A673 (cell line): ENCODE measurements at regions not wholly inside any gene's neighbourhood (a gene's known extent, or its start where the extent isn't known, plus 50 kb on each side); places are given as distances from the start of the nearest gene placed in this dataset.

Source experiments
- BruUV-seq: library from RNA; stranded (reverse); fragments of 400-500 nt; replicated peaks from 2 replicates; lab custom pipeline; 2021; lab: Mats Ljungman, UMichigan
- CTCF ChIA-PET: fragments of 300-600 bp; sonication (Branson Sonifier 250); formaldehyde crosslinking; loops from one replicate; lab custom pipeline; 2022; ENCODE audit warnings: antibody characterized with exemption; lab: Charles Lee
- POLR2A ChIA-PET: fragments of 300-600 bp; sonication (Branson Sonifier 250); formaldehyde crosslinking; loops from one replicate; lab custom pipeline; 2022; ENCODE audit warnings: antibody characterized with exemption; ENCODE audit not compliant: low non-redundant PET; lab: Charles Lee
- DNase-seq: peaks from one replicate; pipeline ENCODE4 v3.0.0-alpha.2; 2015; ENCODE audit warnings: low spot score
- H3K27ac ChIP-seq: fragments of 200-600 bp; sonication (generic); 2 replicates; pipeline ENCODE4 v1.5.1; 2016; ENCODE audit warnings: mixed run types, low read depth, mild to moderate bottlenecking, mixed read lengths, antibody characterized with exemption, low read length; ENCODE audit not compliant: poor library complexity, severe bottlenecking
- H3K27me3 ChIP-seq: fragments of 200-600 bp; sonication (generic); replicated peaks from 2 replicates; pipeline ENCODE4 v1.6.1; 2017; ENCODE audit warnings: mixed run types, low read depth, mild to moderate bottlenecking, mixed read lengths, antibody characterized with exemption, low read length; ENCODE audit not compliant: insufficient read depth, poor library complexity
- H3K36me3 ChIP-seq: fragments of 200-600 bp; sonication (generic); 2 replicates; pipeline ENCODE4 v1.6.1; 2016; ENCODE audit warnings: mixed run types, mild to moderate bottlenecking, mixed read lengths, antibody characterized with exemption, low read length; ENCODE audit not compliant: insufficient read depth, poor library complexity, severe bottlenecking
- H3K4me1 ChIP-seq: fragments of 200-600 bp; sonication (generic); 2 replicates; pipeline ENCODE4 v1.6.1; 2017; ENCODE audit warnings: mixed run types, mild to moderate bottlenecking, mixed read lengths, antibody characterized with exemption, low read length; ENCODE audit not compliant: insufficient read depth, poor library complexity, severe bottlenecking
- H3K4me3 ChIP-seq: fragments of 200-600 bp; sonication (generic); 2 replicates; pipeline ENCODE4 v1.5.1; 2016; ENCODE audit warnings: low read depth, mixed run types, mild to moderate bottlenecking, mixed read lengths, low read length; ENCODE audit not compliant: poor library complexity, severe bottlenecking
- H3K9me3 ChIP-seq: fragments of 200-600 bp; sonication (generic); 2 replicates; pipeline ENCODE4 v1.6.1; 2016; ENCODE audit warnings: mixed run types, low read depth, mild to moderate bottlenecking, mixed read lengths, antibody characterized with exemption, low read length; ENCODE audit not compliant: poor library complexity, severe bottlenecking
- EZH2 ChIP-seq: fragments of 200-600 bp; sonication (generic); IDR thresholded peaks from 2 replicates; pipeline ENCODE4 v1.6.1; 2017; ENCODE audit warnings: borderline replicate concordance, low read depth, mild to moderate bottlenecking, mixed read lengths, antibody characterized with exemption, low read length; ENCODE audit not compliant: poor library complexity, severe bottlenecking
- intact Hi-C: fragments of 100-400 bp; cut with micrococcal nuclease; formaldehyde crosslinking; loops from one replicate; pipeline ENCODE4 v1.10.0; 2022; ENCODE audit not compliant: unreplicated experiment
- TF ChIP-seq, protein P1 (sequence below): fragments of 300-800, 200-600 bp; sonication (generic); conservative IDR thresholded peaks from 2 replicates; pipeline ENCODE4 v1.5.1; 2017; ENCODE audit warnings: low read depth, mild to moderate bottlenecking, antibody characterized with exemption, low read length, moderate library complexity, mixed read lengths

DNA sequence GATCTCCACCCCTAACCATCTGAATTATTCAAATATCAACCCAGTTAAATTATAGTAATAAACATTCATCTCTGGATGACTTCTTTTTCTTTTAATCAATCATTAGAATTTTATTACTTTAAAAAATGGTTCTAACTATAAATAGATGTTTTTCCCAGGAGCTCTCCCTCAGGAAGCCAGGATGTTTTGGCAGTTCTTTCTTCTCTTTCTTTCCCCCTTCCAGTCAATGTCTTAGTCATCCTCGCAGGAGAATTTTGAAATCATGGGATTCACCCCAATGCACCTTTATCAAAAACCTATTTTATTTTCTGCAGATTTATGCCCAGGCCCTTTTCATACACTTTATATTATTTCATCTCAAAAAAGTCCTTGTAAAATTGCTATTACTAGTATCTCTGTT is 711.6 kb downstream of the CDH11 start:
- no TSS peak for BruUV-seq
- no peak for TF ChIP-seq EZH2
- TF ChIP-seq, protein P1, sequence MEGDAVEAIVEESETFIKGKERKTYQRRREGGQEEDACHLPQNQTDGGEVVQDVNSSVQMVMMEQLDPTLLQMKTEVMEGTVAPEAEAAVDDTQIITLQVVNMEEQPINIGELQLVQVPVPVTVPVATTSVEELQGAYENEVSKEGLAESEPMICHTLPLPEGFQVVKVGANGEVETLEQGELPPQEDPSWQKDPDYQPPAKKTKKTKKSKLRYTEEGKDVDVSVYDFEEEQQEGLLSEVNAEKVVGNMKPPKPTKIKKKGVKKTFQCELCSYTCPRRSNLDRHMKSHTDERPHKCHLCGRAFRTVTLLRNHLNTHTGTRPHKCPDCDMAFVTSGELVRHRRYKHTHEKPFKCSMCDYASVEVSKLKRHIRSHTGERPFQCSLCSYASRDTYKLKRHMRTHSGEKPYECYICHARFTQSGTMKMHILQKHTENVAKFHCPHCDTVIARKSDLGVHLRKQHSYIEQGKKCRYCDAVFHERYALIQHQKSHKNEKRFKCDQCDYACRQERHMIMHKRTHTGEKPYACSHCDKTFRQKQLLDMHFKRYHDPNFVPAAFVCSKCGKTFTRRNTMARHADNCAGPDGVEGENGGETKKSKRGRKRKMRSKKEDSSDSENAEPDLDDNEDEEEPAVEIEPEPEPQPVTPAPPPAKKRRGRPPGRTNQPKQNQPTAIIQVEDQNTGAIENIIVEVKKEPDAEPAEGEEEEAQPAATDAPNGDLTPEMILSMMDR, result no peak

DNA sequence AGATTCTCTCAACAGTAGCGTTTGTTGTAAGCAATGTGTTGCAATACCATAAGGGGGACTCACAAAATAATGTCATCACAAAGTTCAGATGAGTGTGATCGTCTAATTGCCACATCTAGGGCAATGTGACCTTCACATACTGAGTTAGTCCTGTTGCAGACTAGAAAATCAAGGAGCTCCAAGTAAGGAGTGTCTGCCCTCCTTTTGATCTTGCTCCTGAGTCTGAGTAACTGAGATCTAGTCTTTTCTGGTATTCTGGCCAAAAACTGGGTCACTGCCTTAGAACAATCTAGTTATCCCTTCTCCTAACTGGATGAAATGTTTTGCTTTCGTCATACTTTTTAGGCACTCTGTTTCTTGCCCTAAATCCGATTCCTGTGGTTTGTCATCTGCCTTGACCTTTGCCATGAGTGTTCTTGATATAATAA is 712.1 kb downstream of the CDH11 start:
- Histone ChIP-seq H3K27ac (no peak overlapping the region), H3K27me3 (no peaks in the 10 kb centered on the region), H3K4me3 (no peak overlapping the region), H3K4me1 (peaks cover 4% of the 10 kb centered on the region), H3K36me3 (no peaks in the 10 kb centered on the region), H3K9me3 (no peaks in the 10 kb centered on the region)
- BruUV-seq, result no TSS peak
- ChIA-PET CTCF (no interaction called here), POLR2A (no interaction called here)
- TF ChIP-seq, protein P1, result no peak
- TF ChIP-seq EZH2, result no peak
- intact Hi-C loops, result loop anchor here (10.0 kb wide), 1 partner anchor 45 kb away; no protein-coding TSS in a partner anchor
- no peak for DNase-seq

More for the DNA sequence above, 711.6 kb downstream of the CDH11 start:
- H3K36me3 ChIP-seq, result no peaks in the 10 kb centered on the region
- DNase-seq, result no peak
- H3K4me3 ChIP-seq, result no peak overlapping the region
- H3K27me3 ChIP-seq, result no peaks in the 10 kb centered on the region
- H3K9me3 ChIP-seq, result no peaks in the 10 kb centered on the region
- H3K4me1 ChIP-seq, result peaks cover 4% of the 10 kb centered on the region
- POLR2A ChIA-PET, result no interaction called here
- H3K27ac ChIP-seq, result no peak overlapping the region
- intact Hi-C loops, result no loop called here
- CTCF ChIA-PET, result no interaction called here

DNA sequence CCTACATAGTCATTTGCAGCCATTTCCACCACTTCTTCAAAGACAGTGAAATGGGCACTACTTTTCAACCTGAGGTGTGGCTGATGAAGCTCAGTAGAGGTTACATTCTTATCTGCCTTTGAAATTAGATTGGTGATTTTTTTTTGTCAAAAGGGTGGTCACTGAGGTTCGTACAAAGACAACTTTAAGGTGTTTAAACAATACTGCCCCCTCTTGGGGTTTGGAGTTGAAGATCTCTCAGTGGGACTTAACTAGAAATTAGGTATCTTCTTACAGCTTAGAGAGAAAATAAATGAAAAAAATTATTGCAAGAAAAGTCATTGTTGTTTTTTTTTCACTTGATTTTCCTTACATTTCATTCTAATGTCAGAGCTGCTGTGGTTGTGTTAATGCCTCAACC is 713.2 kb downstream of the CDH11 start:
- TF ChIP-seq, protein P1, result peak; percentile 27; the same call in 1 of the 2 replicates
- TF ChIP-seq EZH2, result no peak
- no peaks in the 10 kb centered on the region for H3K27me3 ChIP-seq
- H3K36me3 ChIP-seq, result no peaks in the 10 kb centered on the region
- no peak overlapping the region for H3K4me3 ChIP-seq
- H3K9me3 ChIP-seq, result no peaks in the 10 kb centered on the region
- intact Hi-C loops, result loop anchor here (10.0 kb wide), 1 partner anchor 46 kb away; no protein-coding TSS in a partner anchor
- H3K27ac ChIP-seq, result no peak overlapping the region
- no peak for DNase-seq
- ChIA-PET CTCF (no interaction called here), POLR2A (no interaction called here)
- H3K4me1 ChIP-seq, result peaks cover 4% of the 10 kb centered on the region
- no TSS peak for BruUV-seq
